A549 (cell line): ENCODE measurements at regions not wholly inside any gene's neighbourhood (a gene's known extent, or its start where the extent isn't known, plus 50 kb on each side); places are given as distances from the start of the nearest gene placed in this dataset.

Experiments
- ATAC-seq, 2 experiments: fragments of 200-7000 bp in 1 of 2; fragments of >200 bp in 1 of 2; cut with Nextera tagmentation in 1 of 2; cut with Tn5 transposase in 1 of 2; 3 replicates each; pipeline versions ENCODE4 v1.8.0 to v1.9.1; 2018 to 2020; ENCODE audit warnings: mild to moderate bottlenecking in 1 of 2, moderate library complexity in 1 of 2
- CTCF ChIA-PET: fragments of 300-600 bp; sonication (Branson Sonifier 250); formaldehyde crosslinking; extraction: SDS; loops from one replicate; lab custom pipeline; 2021; ENCODE audit warnings: antibody characterized with exemption, inconsistent platforms; lab: Yijun Ruan, JAX
- POLR2A ChIA-PET: fragments of 350-600 bp; formaldehyde crosslinking; extraction: SDS; loops from one replicate; lab custom pipeline; 2021; ENCODE audit warnings: antibody characterized with exemption, inconsistent platforms; lab: Yijun Ruan, JAX
- DNase-seq, 2 experiments: peaks; one replicate each; pipeline versions ENCODE4 v3.0.0 to v3.0.0-alpha.2; 2011 to 2016; ENCODE audit warnings: low read depth in 1 of 2, low spot score in 1 of 2
- FAIRE-seq: peaks from 2 replicates; lab custom pipeline; 2011; peaks lifted over from hg19 to GRCh38; lab: Jason Lieb, UNC
- H3K27ac ChIP-seq, 2 experiments: fragments of >200 bp; sonication (Bioruptor Twin); formaldehyde crosslinking; 3 replicates each; pipeline ENCODE4 v1.5.1; 2016 to 2017
- H3K4me1 ChIP-seq: fragments of >200 bp; sonication (Bioruptor Twin); formaldehyde crosslinking; 3 replicates; pipeline ENCODE4 v1.6.1; 2016
- H3K4me2 ChIP-seq: fragments of >200 bp; sonication (Bioruptor Twin); formaldehyde crosslinking; 3 replicates; pipeline ENCODE4 v1.6.1; 2016
- H3K4me3 ChIP-seq: fragments of >200 bp; sonication (Bioruptor Twin); formaldehyde crosslinking; 3 replicates; pipeline ENCODE4 v1.5.1; 2016
- H3K9me3 ChIP-seq: fragments of >200 bp; sonication (Bioruptor Twin); formaldehyde crosslinking; 3 replicates; pipeline ENCODE4 v1.6.1; 2016
- CEBPB ChIP-seq, 2 experiments: fragments of >200 bp in 1 of 2; sonication (Bioruptor Twin) in 1 of 2; formaldehyde crosslinking in 1 of 2; IDR thresholded peaks; 2 replicates each; pipeline ENCODE4 v1.6.1; 2012 to 2016
- CHD4 ChIP-seq: fragments of 200-600 bp; sonication (generic); IDR thresholded peaks from 2 replicates; pipeline ENCODE4 v1.6.1; 2016; ENCODE audit warnings: antibody characterized with exemption, mild to moderate bottlenecking, borderline replicate concordance
- E2F6 ChIP-seq: IDR thresholded peaks from 2 replicates; pipeline ENCODE4 v1.6.1; 2012; ENCODE audit warnings: low read depth, borderline replicate concordance
- EHMT2 ChIP-seq: fragments of 200-600 bp; sonication (generic); IDR thresholded peaks from 2 replicates; pipeline ENCODE4 v1.6.1; 2016; ENCODE audit warnings: antibody characterized with exemption, low read depth, mild to moderate bottlenecking, moderate library complexity
- EP300 ChIP-seq, 2 experiments: fragments of >200 bp; sonication (Bioruptor Twin); formaldehyde crosslinking; IDR thresholded peaks; 2 replicates in 1 of 2; 3 replicates in 1 of 2; pipeline ENCODE4 v1.6.1; 2016 to 2017
- FOSL2 ChIP-seq, 2 experiments: fragments of 450-650 bp in 1 of 2; fragments of >200 bp in 1 of 2; sonication (Bioruptor Twin) in 1 of 2; formaldehyde crosslinking; IDR thresholded peaks; 2 replicates each; pipeline versions ENCODE4 v1.5.0 to v1.6.1; 2016 to 2020; ENCODE audit warnings: mild to moderate bottlenecking in 1 of 2, moderate library complexity in 1 of 2
- FOXS1 ChIP-seq: fragments of 250-450 bp; sonication (Bioruptor Pico); IDR thresholded peaks from 2 replicates; pipeline ENCODE4 v1.5.0; 2020; ENCODE audit warnings: mild to moderate bottlenecking, moderate library complexity
- HDAC2 ChIP-seq: fragments of 200-600 bp; sonication (generic); IDR thresholded peaks from 2 replicates; pipeline ENCODE4 v1.6.1; 2016
- MAX ChIP-seq: IDR thresholded peaks from 2 replicates; pipeline ENCODE4 v1.6.1; 2012
- MYC ChIP-seq: IDR thresholded peaks from 2 replicates; pipeline ENCODE4 v1.6.1; 2012; ENCODE audit warnings: mild to moderate bottlenecking, inconsistent platforms, low read length, improper control_type of control experiment, borderline replicate concordance
- NFE2L2 ChIP-seq: fragments of 150-350 bp; conservative IDR thresholded peaks from 2 replicates; pipeline ENCODE4 v1.6.1; 2014; ENCODE audit warnings: low read length
- NPAS2 ChIP-seq: fragments of 250-450 bp; sonication (Bioruptor Pico); IDR thresholded peaks from 2 replicates; pipeline ENCODE4 v1.8.0; 2022; ENCODE audit warnings: mild to moderate bottlenecking, moderate library complexity, borderline replicate concordance
- PBX3 ChIP-seq: IDR thresholded peaks from 2 replicates; pipeline ENCODE4 v1.6.1; 2012
- PHF8 ChIP-seq: fragments of 200-600 bp; sonication (generic); IDR thresholded peaks from 2 replicates; pipeline ENCODE4 v1.6.1; 2016; ENCODE audit warnings: low read depth, mild to moderate bottlenecking, antibody characterized with exemption, moderate library complexity, borderline replicate concordance
- POLR2A ChIP-seq: IDR thresholded peaks from 2 replicates; pipeline ENCODE4 v1.6.1; 2012; ENCODE audit warnings: mild to moderate bottlenecking, low read length
- RCOR1 ChIP-seq: fragments of 150-350 bp; IDR thresholded peaks from 2 replicates; pipeline ENCODE4 v1.6.1; 2014; ENCODE audit warnings: antibody characterized with exemption, low read length, low read depth
- REST ChIP-seq: fragments of 200-600 bp; sonication (generic); IDR thresholded peaks from 2 replicates; pipeline ENCODE4 v1.6.1; 2016; ENCODE audit warnings: antibody characterized with exemption, mild to moderate bottlenecking, moderate library complexity
- RFX5 ChIP-seq: fragments of 450-650 bp; IDR thresholded peaks from 2 replicates; pipeline ENCODE4 v1.7.1; 2014; ENCODE audit warnings: antibody characterized with exemption, mild to moderate bottlenecking, moderate library complexity
- RNF2 ChIP-seq: fragments of 200-600 bp; sonication (generic); IDR thresholded peaks from 2 replicates; pipeline ENCODE4 v1.6.1; 2016; ENCODE audit warnings: low read depth, mild to moderate bottlenecking, antibody characterized with exemption, moderate library complexity, borderline replicate concordance
- SREBF2 ChIP-seq: fragments of 450-650 bp; IDR thresholded peaks from 2 replicates; pipeline ENCODE4 v1.6.1; 2014; ENCODE audit warnings: mild to moderate bottlenecking, moderate library complexity
- TP53 ChIP-seq: fragments of 250-450 bp; sonication (Bioruptor Pico); IDR thresholded peaks from 2 replicates; pipeline ENCODE4 v1.5.0; 2021; ENCODE audit warnings: mild to moderate bottlenecking, moderate library complexity
- ZC3H11A ChIP-seq: fragments of 450-650 bp; IDR thresholded peaks from 2 replicates; pipeline ENCODE4 v1.6.1; 2014; ENCODE audit warnings: antibody characterized with exemption, mild to moderate bottlenecking
- ZNF302 ChIP-seq: fragments of 250-450 bp; sonication (Bioruptor Pico); IDR thresholded peaks from 2 replicates; pipeline ENCODE4 v1.9.0; 2021; ENCODE audit warnings: inconsistent platforms, mild to moderate bottlenecking, moderate library complexity
- WGBS: methylation state at CpG from one replicate; pipeline ENCODE4 v1.1.6; 2017; ENCODE audit errors: missing lambda C conversion rate; 5-methylcytosine and 5-hydroxymethylcytosine counted together
- TF ChIP-seq, protein P1 (sequence below): fragments of 250-450 bp; sonication (Bioruptor Pico); IDR thresholded peaks from 2 replicates; pipeline ENCODE4 v1.5.0; 2021; ENCODE audit warnings: mild to moderate bottlenecking, moderate library complexity, borderline replicate concordance
- TF ChIP-seq, protein P2 (sequence below): fragments of 250-450 bp; sonication (Bioruptor Pico); IDR thresholded peaks from 2 replicates; pipeline ENCODE4 v1.5.0; 2020; ENCODE audit warnings: low read depth, mild to moderate bottlenecking, moderate library complexity

DNA sequence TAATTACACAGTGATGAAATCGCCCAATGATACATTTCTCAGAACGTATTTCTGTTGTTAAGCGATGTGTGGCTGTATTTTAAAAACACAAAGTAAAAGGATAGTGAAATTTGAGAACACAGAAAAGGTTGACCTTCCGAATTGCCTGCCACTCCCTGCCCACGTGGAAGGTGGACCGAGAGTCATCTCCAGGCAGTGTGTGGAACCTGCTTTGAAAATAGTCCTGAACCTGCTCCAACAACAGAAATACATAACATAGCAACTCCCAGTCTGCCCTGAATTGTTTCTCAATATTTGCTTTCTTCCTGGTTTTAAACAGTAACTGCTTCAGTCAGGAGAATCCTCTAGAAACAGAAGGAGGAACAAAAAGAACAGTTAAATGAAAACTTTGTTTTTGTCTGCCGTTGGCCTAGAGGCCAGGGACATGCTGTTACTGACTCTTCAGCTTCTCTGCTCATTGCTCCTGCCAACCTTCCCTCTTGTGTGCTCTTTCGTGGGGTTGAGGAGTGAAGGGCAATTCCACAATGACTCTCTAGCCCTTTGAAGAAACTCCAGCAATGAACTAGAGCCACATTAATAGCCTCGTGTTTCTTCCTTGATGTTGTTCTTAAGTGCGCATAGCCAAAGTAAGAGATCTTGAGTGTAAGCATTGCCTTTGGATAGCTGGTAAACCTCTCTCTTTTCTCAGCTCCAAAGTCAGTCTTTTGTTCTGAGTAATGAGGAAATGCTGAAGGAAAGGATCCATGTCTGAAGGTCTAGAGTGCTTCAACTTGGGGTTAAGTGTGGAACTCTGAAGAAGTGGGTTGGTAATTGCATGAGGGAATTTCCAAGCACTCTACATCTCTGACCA, 452.5 kb upstream of the CCL2 start:
- WGBS: 21% methylated on average over 10 of the region's 10 CpGs
- ChIA-PET POLR2A (no interaction called here), CTCF (interaction anchor here (1.2 kb wide), 1 partner anchor 23 kb away, joined by 3 read pairs; no protein-coding TSS in a partner anchor)
- FAIRE-seq: peak; percentile 51
- TF ChIP-seq RNF2 (no peak), HDAC2 (no peak), RCOR1 (no peak), NPAS2 (CRISPR knock-in tag) (no peak), EP300 (IDR thresholded peaks at IDR 0.05) (no peak), TP53 (CRISPR knock-in tag) (no peak), POLR2A (no peak), ZC3H11A (no peak), REST (no peak), FOSL2 (IDR thresholded peaks at IDR 0.05) (no peak), FOSL2 (CRISPR knock-in tag; IDR thresholded peaks at IDR 0.05) (no peak)
- TF ChIP-seq, protein P1, sequence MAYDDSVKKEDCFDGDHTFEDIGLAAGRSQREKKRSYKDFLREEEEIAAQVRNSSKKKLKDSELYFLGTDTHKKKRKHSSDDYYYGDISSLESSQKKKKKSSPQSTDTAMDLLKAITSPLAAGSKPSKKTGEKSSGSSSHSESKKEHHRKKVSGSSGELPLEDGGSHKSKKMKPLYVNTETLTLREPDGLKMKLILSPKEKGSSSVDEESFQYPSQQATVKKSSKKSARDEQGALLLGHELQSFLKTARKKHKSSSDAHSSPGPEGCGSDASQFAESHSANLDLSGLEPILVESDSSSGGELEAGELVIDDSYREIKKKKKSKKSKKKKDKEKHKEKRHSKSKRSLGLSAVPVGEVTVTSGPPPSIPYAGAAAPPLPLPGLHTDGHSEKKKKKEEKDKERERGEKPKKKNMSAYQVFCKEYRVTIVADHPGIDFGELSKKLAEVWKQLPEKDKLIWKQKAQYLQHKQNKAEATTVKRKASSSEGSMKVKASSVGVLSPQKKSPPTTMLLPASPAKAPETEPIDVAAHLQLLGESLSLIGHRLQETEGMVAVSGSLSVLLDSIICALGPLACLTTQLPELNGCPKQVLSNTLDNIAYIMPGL (CRISPR knock-in tag): no peak
- Histone ChIP-seq H3K4me3 (no peak overlapping the region), H3K4me2 (no peak overlapping the region), H3K4me1 (no peaks in the 10 kb centered on the region), H3K9me3 (no peaks in the 10 kb centered on the region), H3K27ac (no peak overlapping the region)
- no peak for ATAC-seq
- DNase-seq: no peak

- no peak for DNase-seq
These were observed 451.8 kb upstream of the CCL2 start for GRCh38 chr17:33803199-33803685.

More at GRCh38 chr17:33803199-33803685, 451.8 kb upstream of the CCL2 start:
- H3K4me1 ChIP-seq: no peaks in the 10 kb centered on the region
- no peak for ATAC-seq
- no peak for TF ChIP-seq RCOR1
- TF ChIP-seq, protein P2, sequence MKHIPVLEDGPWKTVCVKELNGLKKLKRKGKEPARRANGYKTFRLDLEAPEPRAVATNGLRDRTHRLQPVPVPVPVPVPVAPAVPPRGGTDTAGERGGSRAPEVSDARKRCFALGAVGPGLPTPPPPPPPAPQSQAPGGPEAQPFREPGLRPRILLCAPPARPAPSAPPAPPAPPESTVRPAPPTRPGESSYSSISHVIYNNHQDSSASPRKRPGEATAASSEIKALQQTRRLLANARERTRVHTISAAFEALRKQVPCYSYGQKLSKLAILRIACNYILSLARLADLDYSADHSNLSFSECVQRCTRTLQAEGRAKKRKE: no peak
- TF ChIP-seq POLR2A: no peak
- no peak for TF ChIP-seq FOXS1 (CRISPR knock-in tag)
- TF ChIP-seq EHMT2: no peak
- no peak for TF ChIP-seq MAX
- no peak for TF ChIP-seq CHD4
- TF ChIP-seq TP53 (CRISPR knock-in tag): no peak
- no peak for TF ChIP-seq PBX3
- no peak for TF ChIP-seq RFX5
- TF ChIP-seq E2F6: no peak
- no peak for TF ChIP-seq FOSL2 (IDR thresholded peaks at IDR 0.05)
- no peak for TF ChIP-seq FOSL2 (CRISPR knock-in tag; IDR thresholded peaks at IDR 0.05)
- no peak for TF ChIP-seq EP300 (IDR thresholded peaks at IDR 0.05)
- TF ChIP-seq CEBPB (IDR thresholded peaks at IDR 0.05): no peak
- TF ChIP-seq NFE2L2: no peak
- no peak for TF ChIP-seq PHF8
- TF ChIP-seq SREBF2: no peak
- no peak for TF ChIP-seq MYC
- no peak for TF ChIP-seq ZNF302
- no peak for TF ChIP-seq NPAS2 (CRISPR knock-in tag)
- no peak overlapping the region for H3K27ac ChIP-seq
- no peak overlapping the region for H3K4me2 ChIP-seq
- ChIA-PET POLR2A (no interaction called here), CTCF (interaction anchor here (1.2 kb wide), 1 partner anchor 24 kb away, joined by 3 read pairs; no protein-coding TSS in a partner anchor)
- H3K4me3 ChIP-seq: no peak overlapping the region
- no peaks in the 10 kb centered on the region for H3K9me3 ChIP-seq
- WGBS: 27% methylated on average over 2 of the region's 2 CpGs
- FAIRE-seq: no peak
